Stomach (tissue), 4 donors: ENCODE measurements at regions not wholly inside any gene's neighbourhood (a gene's known extent, or its start where the extent isn't known, plus 50 kb on each side); places are given as distances from the start of the nearest gene placed in this dataset.

Source experiments
- CTCF ChIP-seq, 7 experiments: fragments of 450-650 bp in 4 of 7; fragments of 200-600 bp in 3 of 7; sonication (generic) in 3 of 7; IDR thresholded peaks; one replicate each; pipeline ENCODE4 v1.5.1; 2016 to 2019; ENCODE audit warnings: antibody characterized with exemption in 7 of 7, control low read depth in 2 of 7, mild to moderate bottlenecking in 1 of 7
- POLR2A ChIP-seq, 4 donors: fragments of 450-650 bp; IDR thresholded peaks; one replicate each; pipeline ENCODE4 v1.6.1; 2016; ENCODE audit warnings: antibody characterized with exemption in 4 of 4, control low read depth in 2 of 4, mild to moderate bottlenecking in 1 of 4, moderate library complexity in 1 of 4

GRCh38 chr10:130935128-130935439 lies 376.4 kb downstream of the TCERG1L start:
- no peak for TF ChIP-seq CTCF (IDR thresholded peaks at IDR 0.05)
- no peak for TF ChIP-seq POLR2A (IDR thresholded peaks at IDR 0.05)
